Hippocampal formation (tissue), 2 donors: ENCODE measurements at regions not wholly inside any gene's neighbourhood (a gene's known extent, or its start where the extent isn't known, plus 50 kb on each side); places are given as distances from the start of the nearest gene placed in this dataset.
"Not testable (repeated sequence)": the region's sequence is repeated elsewhere in the genome, so short reads cannot be mapped to it uniquely, and the experiment has no call there.

ENCODE experiments used
- DNase-seq, 2 donors: peaks; one replicate each; lab custom pipeline; 2025; lab: John Stamatoyannopoulos, UW

DNA sequence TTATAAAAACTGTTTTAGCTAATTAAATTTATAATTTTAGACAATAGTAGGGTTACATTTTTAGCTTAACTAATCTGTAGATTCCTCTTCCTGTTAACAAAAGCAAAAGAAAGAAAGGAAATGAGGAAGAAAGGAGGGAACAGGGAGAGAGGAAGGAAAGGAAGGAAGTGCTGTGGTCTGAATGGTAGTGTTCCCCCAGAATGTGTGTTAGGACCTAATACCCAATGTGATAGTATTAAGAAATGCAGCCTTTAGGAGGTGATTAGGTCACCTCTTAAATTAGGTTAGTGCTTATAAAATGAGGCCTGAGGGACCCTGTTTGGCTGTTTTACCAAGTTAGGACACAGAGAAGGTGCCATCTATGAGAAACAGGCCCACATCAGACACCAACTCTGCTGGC is 136.9 kb upstream of the SAMSN1 start:
- no peak for DNase-seq

GRCh38 chr21:14678973-14679574 is 133.0 kb upstream of the SAMSN1 start:
- no peak for DNase-seq

- DNase-seq: no peak
These were observed 131.6 kb upstream of the SAMSN1 start for GRCh38 chr21:14677639-14678179.

DNA sequence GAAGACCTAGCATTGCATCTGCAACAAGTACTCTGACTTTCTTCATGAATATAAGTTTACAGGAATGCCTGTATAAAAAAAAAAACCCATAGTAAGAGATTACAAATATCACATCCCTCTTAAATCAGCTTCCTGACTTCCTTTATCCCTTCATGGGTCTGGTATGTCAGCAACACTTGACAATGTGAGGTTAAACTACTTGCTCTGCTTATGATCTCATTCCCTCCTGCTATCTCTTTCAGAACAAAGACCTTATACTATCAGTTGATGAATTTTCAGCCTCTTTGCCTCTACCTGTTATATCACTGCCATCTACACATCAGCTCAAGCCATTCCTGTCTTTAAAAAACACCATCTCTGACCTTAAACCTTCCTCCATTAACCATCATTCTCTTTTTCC is 130.9 kb upstream of the SAMSN1 start:
- no peak for DNase-seq

GRCh38 chr21:14675774-14676530 is 129.8 kb upstream of the SAMSN1 start:
- no peak for DNase-seq

GRCh38 chr21:14673649-14674048 is 127.5 kb upstream of the SAMSN1 start:
- DNase-seq: no peak

GRCh38 chr21:14672466-14672865 is 126.4 kb upstream of the SAMSN1 start:
- DNase-seq: no peak

DNA sequence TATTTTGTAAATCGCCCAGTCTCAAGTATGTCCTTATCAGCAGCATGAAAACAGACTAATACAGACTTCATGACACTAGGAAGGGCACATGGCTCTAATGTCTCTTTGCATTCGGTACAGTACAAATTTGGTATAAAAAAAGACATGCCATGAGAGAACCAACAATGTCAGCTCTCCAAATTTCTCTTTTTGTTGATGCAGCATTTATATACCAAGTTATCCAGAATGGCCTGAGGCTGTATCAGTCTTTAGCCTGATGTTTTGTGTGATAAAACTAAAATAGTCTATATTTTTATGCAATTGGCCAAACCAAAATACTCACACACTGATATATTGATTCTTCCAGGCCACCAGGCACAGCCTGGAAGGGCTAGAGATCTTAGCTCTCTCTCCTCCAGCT is 124.3 kb upstream of the SAMSN1 start:
- DNase-seq: no peak

DNA sequence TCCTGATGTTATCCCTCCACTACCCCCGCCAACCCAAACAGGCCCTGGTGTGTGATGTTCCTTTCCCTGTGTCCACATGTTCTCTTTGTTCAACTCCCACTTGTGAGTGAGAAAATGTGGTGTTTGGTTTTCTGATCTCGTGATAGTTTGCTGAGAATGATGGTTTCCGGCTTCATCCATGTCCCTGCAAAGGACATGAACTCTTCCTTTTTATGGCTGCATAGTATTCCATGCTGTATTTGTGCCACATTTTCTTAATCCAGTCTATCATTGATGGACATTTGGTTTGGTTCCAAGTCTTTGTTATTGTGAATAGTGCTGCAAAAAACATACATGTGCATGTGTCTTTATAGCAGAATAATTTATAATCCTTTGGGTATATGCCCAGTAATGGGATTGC is 123.0 kb upstream of the SAMSN1 start:
- not testable (repeated sequence) for DNase-seq

GRCh38 chr21:14657241-14658008 is 111.3 kb upstream of the SAMSN1 start:
- DNase-seq: no peak

GRCh38 chr21:14646893-14647292 is 100.8 kb upstream of the SAMSN1 start:
- no peak for DNase-seq

DNA sequence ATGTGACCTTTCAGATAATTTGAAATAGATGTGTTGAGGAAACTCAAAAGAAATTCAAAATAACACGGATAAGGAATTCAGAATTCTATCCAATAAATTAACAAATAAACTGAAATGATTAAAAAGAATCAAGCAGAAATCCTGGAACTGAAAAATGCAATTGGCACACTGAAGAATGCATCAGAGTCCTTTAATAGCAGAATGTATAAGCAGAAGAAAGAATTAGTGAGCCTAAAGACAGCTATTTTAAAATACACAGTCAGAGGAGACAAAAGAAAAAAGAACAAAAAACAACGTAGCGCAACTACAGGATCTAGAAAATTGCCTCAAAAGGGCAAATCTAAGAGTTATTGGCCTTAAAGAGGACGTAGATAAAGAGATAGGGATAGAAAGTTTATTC is 99.6 kb upstream of the SAMSN1 start:
- DNase-seq: no peak

- no peak for DNase-seq
These were observed 86.2 kb upstream of the SAMSN1 start for GRCh38 chr21:14632359-14632758.

DNA sequence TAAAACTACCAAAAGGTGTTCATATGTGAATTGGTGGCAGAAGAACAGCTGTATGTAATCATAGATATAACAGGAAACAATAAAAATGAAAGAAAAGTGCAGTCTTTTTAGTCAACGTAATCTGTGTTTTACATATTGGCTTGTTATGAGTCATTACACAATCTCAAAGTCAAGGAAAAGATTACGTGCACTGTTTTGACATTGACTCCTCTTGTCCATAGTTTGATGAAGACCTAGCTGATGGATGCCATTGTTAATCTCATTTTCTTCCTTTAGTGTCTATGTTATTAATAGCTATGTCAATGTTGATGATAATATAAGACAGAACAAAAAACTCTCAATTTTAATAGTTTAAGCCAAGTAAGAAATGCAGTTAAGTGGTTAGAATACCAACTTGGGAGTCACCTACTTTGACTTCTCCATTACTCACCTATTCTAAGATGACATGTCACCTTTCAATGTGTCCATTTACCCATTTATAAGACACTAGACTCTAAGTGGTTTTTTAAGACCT is 84.5 kb upstream of the SAMSN1 start:
- no peak for DNase-seq

- no peak for DNase-seq
These were observed 83.3 kb upstream of the SAMSN1 start for GRCh38 chr21:14629461-14629860.

- DNase-seq: not testable (repeated sequence)
These were observed 77.0 kb upstream of the SAMSN1 start for GRCh38 chr21:14623079-14623478.

- no peak for DNase-seq
These were observed 74.0 kb upstream of the SAMSN1 start for GRCh38 chr21:14620152-14620551.

GRCh38 chr21:14617871-14618270 is 71.8 kb upstream of the SAMSN1 start:
- DNase-seq: no peak

GRCh38 chr21:14617040-14617393 is 70.9 kb upstream of the SAMSN1 start:
- DNase-seq: no peak

GRCh38 chr21:14616380-14617039 is 70.4 kb upstream of the SAMSN1 start:
- DNase-seq: no peak

- no peak for DNase-seq
These were observed 69.4 kb upstream of the SAMSN1 start for GRCh38 chr21:14615359-14615974.

DNA sequence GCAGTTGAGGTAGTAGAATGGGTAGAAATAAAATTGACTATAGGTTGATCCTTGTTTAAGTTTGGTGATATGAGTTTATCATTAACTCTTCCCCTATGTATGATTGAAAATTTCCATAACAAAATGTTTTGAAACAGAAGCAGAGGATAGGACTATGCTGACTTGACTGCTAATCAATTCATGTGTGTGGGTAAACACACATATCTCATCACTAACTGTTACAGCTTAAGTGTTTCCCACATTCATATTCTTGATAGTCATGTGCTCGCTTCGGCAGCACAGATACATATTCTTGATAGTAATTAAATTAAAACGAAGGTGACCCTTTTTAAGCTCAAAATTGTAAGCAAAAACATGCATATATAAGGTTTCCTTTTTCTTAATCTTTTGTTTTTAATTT is 68.2 kb upstream of the SAMSN1 start:
- DNase-seq: no peak
